ENCODE measurements at regions not wholly inside any gene's neighbourhood (a gene's known extent, or its start where the extent isn't known, plus 50 kb on each side); places are given as distances from the start of the nearest gene placed in this dataset.

- ATAC-seq = no peak
- TF ChIP-seq ESRRG (CRISPR knock-in tag; IDR thresholded peaks at IDR 0.05) = no peak
- no peak for TF ChIP-seq TCF4 (CRISPR knock-in tag; IDR thresholded peaks at IDR 0.05; ENCODE audit: borderline replicate concordance)
- TF ChIP-seq, protein P1, sequence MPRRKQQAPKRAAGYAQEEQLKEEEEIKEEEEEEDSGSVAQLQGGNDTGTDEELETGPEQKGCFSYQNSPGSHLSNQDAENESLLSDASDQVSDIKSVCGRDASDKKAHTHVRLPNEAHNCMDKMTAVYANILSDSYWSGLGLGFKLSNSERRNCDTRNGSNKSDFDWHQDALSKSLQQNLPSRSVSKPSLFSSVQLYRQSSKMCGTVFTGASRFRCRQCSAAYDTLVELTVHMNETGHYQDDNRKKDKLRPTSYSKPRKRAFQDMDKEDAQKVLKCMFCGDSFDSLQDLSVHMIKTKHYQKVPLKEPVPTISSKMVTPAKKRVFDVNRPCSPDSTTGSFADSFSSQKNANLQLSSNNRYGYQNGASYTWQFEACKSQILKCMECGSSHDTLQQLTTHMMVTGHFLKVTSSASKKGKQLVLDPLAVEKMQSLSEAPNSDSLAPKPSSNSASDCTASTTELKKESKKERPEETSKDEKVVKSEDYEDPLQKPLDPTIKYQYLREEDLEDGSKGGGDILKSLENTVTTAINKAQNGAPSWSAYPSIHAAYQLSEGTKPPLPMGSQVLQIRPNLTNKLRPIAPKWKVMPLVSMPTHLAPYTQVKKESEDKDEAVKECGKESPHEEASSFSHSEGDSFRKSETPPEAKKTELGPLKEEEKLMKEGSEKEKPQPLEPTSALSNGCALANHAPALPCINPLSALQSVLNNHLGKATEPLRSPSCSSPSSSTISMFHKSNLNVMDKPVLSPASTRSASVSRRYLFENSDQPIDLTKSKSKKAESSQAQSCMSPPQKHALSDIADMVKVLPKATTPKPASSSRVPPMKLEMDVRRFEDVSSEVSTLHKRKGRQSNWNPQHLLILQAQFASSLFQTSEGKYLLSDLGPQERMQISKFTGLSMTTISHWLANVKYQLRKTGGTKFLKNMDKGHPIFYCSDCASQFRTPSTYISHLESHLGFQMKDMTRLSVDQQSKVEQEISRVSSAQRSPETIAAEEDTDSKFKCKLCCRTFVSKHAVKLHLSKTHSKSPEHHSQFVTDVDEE (CRISPR knock-in tag; IDR thresholded peaks at IDR 0.05) = no peak
- TF ChIP-seq ZFP30 (CRISPR knock-in tag; IDR thresholded peaks at IDR 0.05) = no peak
- TF ChIP-seq ISL1 (CRISPR knock-in tag; IDR thresholded peaks at IDR 0.05) = no peak
- no peak for TF ChIP-seq ZNF8 (CRISPR knock-in tag; IDR thresholded peaks at IDR 0.05)
Measured at GRCh38 chr11:95534809-95535208, 254.8 kb downstream of the FAM76B start.

- no peak for ATAC-seq
- TF ChIP-seq ARNTL (CRISPR knock-in tag; IDR thresholded peaks at IDR 0.05; ENCODE audit: borderline replicate concordance, low read depth) (no peak), TOX (CRISPR knock-in tag; IDR thresholded peaks at IDR 0.05; ENCODE audit: borderline replicate concordance) (no peak), ZC3H10 (CRISPR knock-in tag; IDR thresholded peaks at IDR 0.05) (no peak), ZFP3 (CRISPR knock-in tag; IDR thresholded peaks at IDR 0.05) (no peak), CREB5 (CRISPR knock-in tag; IDR thresholded peaks at IDR 0.05; ENCODE audit: low read depth) (no peak), RARB (CRISPR knock-in tag; IDR thresholded peaks at IDR 0.05) (no peak)
Measured at GRCh38 chr11:95534226-95534625, 255.4 kb downstream of the FAM76B start.

DNA sequence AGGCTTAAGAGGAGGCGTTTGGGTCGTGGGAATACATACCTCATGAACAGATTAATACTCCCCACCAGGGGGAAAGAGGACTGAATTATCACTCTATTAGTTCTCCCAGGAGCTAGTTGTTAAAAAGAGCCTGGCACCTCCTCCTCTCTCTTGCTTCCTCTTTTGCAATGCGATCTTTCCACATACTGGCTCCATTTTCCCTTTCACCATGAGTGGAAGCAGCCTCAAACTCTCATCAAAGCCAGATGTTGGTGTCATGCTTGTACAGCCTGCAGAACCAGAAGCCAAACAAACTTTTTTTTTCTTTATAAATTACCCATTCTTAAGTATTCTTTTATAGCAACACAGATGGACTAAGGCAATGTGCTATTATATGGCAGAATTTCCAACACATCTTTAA is 258.5 kb downstream of the FAM76B start:
- no peak for TF ChIP-seq ZNF70 (CRISPR knock-in tag; IDR thresholded peaks at IDR 0.05)
- TF ChIP-seq ARNTL (CRISPR knock-in tag; IDR thresholded peaks at IDR 0.05; ENCODE audit: borderline replicate concordance, low read depth) = no peak
- no peak for TF ChIP-seq TCF4 (CRISPR knock-in tag; IDR thresholded peaks at IDR 0.05; ENCODE audit: borderline replicate concordance)
- TF ChIP-seq, protein P2, sequence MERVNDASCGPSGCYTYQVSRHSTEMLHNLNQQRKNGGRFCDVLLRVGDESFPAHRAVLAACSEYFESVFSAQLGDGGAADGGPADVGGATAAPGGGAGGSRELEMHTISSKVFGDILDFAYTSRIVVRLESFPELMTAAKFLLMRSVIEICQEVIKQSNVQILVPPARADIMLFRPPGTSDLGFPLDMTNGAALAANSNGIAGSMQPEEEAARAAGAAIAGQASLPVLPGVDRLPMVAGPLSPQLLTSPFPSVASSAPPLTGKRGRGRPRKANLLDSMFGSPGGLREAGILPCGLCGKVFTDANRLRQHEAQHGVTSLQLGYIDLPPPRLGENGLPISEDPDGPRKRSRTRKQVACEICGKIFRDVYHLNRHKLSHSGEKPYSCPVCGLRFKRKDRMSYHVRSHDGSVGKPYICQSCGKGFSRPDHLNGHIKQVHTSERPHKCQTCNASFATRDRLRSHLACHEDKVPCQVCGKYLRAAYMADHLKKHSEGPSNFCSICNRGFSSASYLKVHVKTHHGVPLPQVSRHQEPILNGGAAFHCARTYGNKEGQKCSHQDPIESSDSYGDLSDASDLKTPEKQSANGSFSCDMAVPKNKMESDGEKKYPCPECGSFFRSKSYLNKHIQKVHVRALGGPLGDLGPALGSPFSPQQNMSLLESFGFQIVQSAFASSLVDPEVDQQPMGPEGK (CRISPR knock-in tag; IDR thresholded peaks at IDR 0.05; ENCODE audit: borderline replicate concordance) = no peak
- no peak for TF ChIP-seq TOX (CRISPR knock-in tag; IDR thresholded peaks at IDR 0.05; ENCODE audit: borderline replicate concordance)
- TF ChIP-seq CREB5 (CRISPR knock-in tag; IDR thresholded peaks at IDR 0.05; ENCODE audit: low read depth) = no peak
- TF ChIP-seq ZNF8 (CRISPR knock-in tag; IDR thresholded peaks at IDR 0.05) = no peak
- TF ChIP-seq PPARA (CRISPR knock-in tag; IDR thresholded peaks at IDR 0.05; ENCODE audit: borderline replicate concordance) = no peak
- TF ChIP-seq ESRRG (CRISPR knock-in tag; IDR thresholded peaks at IDR 0.05) = no peak
- no peak for TF ChIP-seq RARB (CRISPR knock-in tag; IDR thresholded peaks at IDR 0.05)
- TF ChIP-seq ZC3H10 (CRISPR knock-in tag; IDR thresholded peaks at IDR 0.05) = no peak
- TF ChIP-seq ZFP3 (CRISPR knock-in tag; IDR thresholded peaks at IDR 0.05) = no peak
- TF ChIP-seq ZNF565 (CRISPR knock-in tag; conservative IDR thresholded peaks at IDR 0.05; ENCODE audit: low read depth) = no peak
- no peak for TF ChIP-seq CSDC2 (CRISPR knock-in tag; IDR thresholded peaks at IDR 0.05)
- TF ChIP-seq GLIS3 (CRISPR knock-in tag; IDR thresholded peaks at IDR 0.05) = no peak
- no peak for TF ChIP-seq SNAI2 (CRISPR knock-in tag; IDR thresholded peaks at IDR 0.05)
- no peak for TF ChIP-seq BACH2 (CRISPR knock-in tag; IDR thresholded peaks at IDR 0.05; ENCODE audit: borderline replicate concordance)
- TF ChIP-seq, protein P3, sequence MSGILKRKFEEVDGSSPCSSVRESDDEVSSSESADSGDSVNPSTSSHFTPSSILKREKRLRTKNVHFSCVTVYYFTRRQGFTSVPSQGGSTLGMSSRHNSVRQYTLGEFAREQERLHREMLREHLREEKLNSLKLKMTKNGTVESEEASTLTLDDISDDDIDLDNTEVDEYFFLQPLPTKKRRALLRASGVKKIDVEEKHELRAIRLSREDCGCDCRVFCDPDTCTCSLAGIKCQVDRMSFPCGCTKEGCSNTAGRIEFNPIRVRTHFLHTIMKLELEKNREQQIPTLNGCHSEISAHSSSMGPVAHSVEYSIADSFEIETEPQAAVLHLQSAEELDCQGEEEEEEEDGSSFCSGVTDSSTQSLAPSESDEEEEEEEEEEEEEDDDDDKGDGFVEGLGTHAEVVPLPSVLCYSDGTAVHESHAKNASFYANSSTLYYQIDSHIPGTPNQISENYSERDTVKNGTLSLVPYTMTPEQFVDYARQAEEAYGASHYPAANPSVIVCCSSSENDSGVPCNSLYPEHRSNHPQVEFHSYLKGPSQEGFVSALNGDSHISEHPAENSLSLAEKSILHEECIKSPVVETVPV (CRISPR knock-in tag; IDR thresholded peaks at IDR 0.05) = no peak
- TF ChIP-seq, protein P4, sequence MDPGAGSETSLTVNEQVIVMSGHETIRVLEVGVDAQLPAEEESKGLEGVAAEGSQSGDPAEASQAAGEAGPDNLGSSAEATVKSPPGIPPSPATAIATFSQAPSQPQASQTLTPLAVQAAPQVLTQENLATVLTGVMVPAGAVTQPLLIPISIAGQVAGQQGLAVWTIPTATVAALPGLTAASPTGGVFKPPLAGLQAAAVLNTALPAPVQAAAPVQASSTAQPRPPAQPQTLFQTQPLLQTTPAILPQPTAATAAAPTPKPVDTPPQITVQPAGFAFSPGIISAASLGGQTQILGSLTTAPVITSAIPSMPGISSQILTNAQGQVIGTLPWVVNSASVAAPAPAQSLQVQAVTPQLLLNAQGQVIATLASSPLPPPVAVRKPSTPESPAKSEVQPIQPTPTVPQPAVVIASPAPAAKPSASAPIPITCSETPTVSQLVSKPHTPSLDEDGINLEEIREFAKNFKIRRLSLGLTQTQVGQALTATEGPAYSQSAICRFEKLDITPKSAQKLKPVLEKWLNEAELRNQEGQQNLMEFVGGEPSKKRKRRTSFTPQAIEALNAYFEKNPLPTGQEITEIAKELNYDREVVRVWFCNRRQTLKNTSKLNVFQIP (CRISPR knock-in tag; IDR thresholded peaks at IDR 0.05; ENCODE audit: borderline replicate concordance, low read depth) = no peak
- no peak for ATAC-seq

Data from SK-N-SH treated with all-trans-retinoic acid at 6 μM for 48 hours (cell line).